ENCODE measurements at regions not wholly inside any gene's neighbourhood (a gene's known extent, or its start where the extent isn't known, plus 50 kb on each side); places are given as distances from the start of the nearest gene placed in this dataset.

DNA sequence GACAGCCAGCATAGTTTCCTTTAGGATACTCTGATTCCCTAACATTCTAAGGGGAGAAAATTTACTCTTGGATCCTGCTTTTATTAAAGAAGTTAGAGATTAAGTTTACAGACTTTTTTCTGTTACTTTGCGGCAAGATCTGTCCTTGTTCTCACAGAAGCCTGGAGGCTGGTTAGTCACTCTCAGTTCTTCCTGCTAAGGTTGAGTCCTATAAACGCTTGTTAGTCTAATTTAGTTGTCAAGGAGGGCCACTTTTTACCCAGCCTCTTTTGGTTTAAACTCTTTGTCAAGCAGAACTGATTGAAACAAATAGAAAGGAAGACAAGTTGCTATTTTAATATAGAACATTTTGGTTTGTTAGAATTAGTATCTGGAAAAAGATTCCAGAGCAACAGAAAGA lies 89.7 kb downstream of the C21orf91 start:
- DNase-seq (ENCODE audit: extremely low spot score) = no peak
- ChIA-PET POLR2A (no interaction called here), CTCF (no interaction called here)
- TF ChIP-seq CTCF (IDR thresholded peaks at IDR 0.05; ENCODE audit: control extremely low read depth, extremely low read depth, low read depth, missing control alignments) = no peak

DNA sequence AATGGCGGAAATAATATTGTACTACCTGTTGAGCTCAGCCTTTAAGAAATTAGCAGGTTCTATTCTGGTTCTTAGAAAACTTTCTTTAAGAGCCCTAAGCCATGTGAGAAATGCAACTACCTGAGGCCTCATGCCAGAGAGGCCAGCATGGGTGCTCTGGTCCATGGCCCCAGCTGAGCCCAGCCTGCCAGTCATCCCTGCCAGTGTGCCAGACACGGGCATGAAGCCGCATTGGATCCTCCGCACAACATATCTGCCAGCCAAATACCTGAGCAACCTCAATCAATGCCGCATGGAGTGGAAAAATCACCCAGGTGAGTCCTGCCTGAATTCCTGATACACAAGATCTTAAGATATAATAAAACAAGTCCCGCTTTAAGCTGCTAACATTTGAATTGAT lies 91.8 kb downstream of the C21orf91 start:
- ChIA-PET CTCF (no interaction called here), POLR2A (interaction anchor here (0.7 kb wide), 1 partner anchor 15 kb away, joined by 3 read pairs; no protein-coding TSS in a partner anchor)
- no peak for TF ChIP-seq CTCF (IDR thresholded peaks at IDR 0.05; ENCODE audit: control extremely low read depth, extremely low read depth, low read depth, missing control alignments)
- DNase-seq (ENCODE audit: extremely low spot score) = no peak

DNA sequence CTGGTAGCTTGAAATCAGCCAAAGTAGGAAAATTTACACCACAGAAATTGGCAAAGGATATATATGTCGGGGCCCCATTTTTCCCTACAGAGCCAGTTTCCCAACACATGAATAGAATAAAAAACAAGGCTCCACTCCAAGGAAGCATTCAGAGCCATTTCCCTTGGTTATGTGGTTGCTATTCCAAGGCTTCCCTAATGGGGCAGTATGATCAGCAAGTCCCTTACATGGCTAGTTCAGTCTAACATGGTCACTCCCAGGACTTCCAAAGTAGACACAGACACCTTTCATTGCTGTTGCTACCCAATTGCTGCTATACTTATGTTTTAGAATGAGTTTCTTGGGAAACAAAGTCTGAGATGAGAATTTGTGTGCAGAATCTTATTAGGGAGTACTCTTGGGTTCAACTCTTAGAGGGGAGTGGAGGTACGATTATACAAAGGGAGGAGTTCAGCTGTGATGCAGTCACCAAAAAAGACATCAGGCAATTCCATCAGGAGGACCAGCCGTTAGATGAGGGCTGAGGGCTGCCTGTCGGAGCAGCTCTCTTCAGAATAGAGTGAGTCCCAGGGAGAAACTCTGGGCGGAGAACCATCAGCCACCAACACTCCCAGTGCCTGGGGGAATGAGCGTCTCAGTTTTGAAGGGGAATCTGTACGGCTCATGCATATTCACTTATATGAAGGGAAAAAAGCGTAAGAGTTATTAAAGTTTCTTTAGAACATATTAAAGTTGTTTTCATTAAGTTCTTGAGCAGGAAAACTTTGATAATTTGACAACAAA lies 92.9 kb downstream of the C21orf91 start:
- ChIA-PET CTCF (interaction anchor here (1.0 to 1.7 kb wide), 2 partner anchors 23 to 199 kb away, joined by 3 read pairs; no protein-coding TSS in a partner anchor), POLR2A (no interaction called here)
- DNase-seq (ENCODE audit: extremely low spot score) = no peak
- no peak for TF ChIP-seq CTCF (IDR thresholded peaks at IDR 0.05; ENCODE audit: control extremely low read depth, extremely low read depth, low read depth, missing control alignments)

GRCh38 chr21:17725339-17725738 lies 93.8 kb downstream of the C21orf91 start:
- POLR2A ChIA-PET = no interaction called here
- no peak for DNase-seq (ENCODE audit: extremely low spot score)
- CTCF ChIA-PET = interaction anchor here (1.0 to 1.7 kb wide), 2 partner anchors 23 to 200 kb away, joined by 3 read pairs; no protein-coding TSS in a partner anchor
- TF ChIP-seq CTCF (IDR thresholded peaks at IDR 0.05; ENCODE audit: control extremely low read depth, extremely low read depth, low read depth, missing control alignments) = no peak

DNA sequence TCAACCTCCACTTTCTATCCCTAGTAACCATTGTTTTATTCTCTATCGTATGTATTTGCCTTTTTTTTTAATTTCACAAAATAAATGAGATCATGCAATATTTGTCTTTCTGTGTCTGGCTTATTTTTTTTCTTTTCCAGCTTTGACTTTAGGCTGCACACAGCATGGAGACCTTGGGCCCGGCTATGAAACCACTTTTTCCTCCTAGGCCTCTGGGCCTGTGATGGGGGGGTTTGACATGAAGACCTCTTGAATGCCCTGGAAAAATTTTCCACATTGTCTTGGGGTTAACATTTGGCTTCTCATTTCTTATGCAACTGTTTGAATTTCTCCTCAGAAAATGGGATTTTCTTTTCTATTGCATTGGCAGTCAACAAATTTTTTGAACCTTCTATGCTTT lies 100.2 kb upstream of the BTG3 start:
- TF ChIP-seq CTCF (IDR thresholded peaks at IDR 0.05; ENCODE audit: control extremely low read depth, extremely low read depth, low read depth, missing control alignments) = no peak
- POLR2A ChIA-PET = interaction anchor here (0.6 kb wide), 1 partner anchor 15 kb away, joined by 3 read pairs; no protein-coding TSS in a partner anchor
- no peak for DNase-seq (ENCODE audit: extremely low spot score)
- CTCF ChIA-PET = interaction anchor here (1.5 kb wide), 1 partner anchor 24 kb away, joined by 4 read pairs; no protein-coding TSS in a partner anchor

GRCh38 chr21:17711896-17712295 lies 99.2 kb upstream of the BTG3 start:
- POLR2A ChIA-PET = no interaction called here
- CTCF ChIA-PET = no interaction called here
- TF ChIP-seq CTCF (IDR thresholded peaks at IDR 0.05; ENCODE audit: control extremely low read depth, extremely low read depth, low read depth, missing control alignments) = no peak
- DNase-seq (ENCODE audit: extremely low spot score) = no peak
